GM19463 (cell line): ENCODE measurements at regions not wholly inside any gene's neighbourhood (a gene's known extent, or its start where the extent isn't known, plus 50 kb on each side); places are given as distances from the start of the nearest gene placed in this dataset.
"Not testable (repeated sequence)": the region's sequence is repeated elsewhere in the genome, so short reads cannot be mapped to it uniquely, and the experiment has no call there.

Source experiments
- ATAC-seq: cut with Tn5 transposase; IDR thresholded peaks from one replicate; pipeline ENCODE4 v1.9.1; 2021; ENCODE audit warnings: mild to moderate bottlenecking, moderate library complexity; ENCODE audit not compliant: unreplicated experiment

DNA sequence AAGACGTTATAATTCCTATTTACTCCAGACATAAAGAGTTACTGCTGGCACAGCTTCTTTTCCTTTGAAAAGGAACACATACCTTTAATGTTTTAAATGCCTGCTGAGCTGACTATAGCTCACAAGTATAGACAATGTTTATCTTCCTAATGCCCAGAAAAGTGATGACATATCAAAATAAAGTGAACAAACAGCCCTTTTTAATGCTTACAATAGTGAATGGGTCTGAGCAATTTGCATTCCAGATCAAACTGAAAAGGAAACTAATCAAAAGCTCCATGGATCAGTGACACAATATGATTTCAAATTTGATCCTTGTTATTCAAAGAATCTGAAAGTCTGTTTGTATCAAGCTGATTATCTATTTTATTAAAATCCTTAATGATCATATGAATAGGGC is 233.6 kb upstream of the SEMA3E start:
- ATAC-seq = no peak

DNA sequence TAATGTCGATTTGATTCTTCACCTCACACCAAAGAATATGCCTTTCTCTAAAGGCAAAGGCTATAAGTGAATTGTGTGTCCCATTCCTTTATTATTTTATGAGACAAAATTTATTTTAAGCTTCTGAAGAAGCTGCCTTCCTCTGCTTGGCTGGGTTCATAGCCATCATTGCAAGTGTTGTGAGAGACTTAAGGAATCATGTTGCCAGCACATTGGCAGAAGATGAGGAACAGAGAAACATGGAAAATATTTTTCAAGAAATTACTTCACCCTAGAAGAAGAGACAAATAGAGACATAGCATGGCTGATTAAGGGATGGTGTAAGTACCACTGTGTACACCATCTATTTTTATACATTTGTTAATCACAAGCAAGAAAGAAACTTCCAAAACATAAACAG is 230.1 kb upstream of the SEMA3E start:
- no peak for ATAC-seq

DNA sequence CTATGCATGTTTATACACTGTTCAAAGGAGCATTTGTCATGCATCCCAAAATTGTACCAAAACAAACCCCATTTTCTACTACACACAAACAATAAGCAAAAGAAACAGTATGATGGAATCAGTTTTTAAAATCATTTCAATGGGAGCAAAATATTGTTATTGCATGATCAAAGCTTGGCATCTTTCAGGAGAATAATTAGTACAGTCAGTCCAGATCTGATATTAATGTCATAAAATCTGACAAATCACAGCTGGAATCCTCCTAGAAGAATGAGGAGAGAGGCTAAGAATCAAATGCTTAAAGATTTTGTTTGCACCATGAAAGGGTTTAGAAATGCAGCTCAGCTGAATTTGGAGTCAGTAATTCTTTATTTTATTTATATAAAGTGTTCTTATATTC is 229.7 kb upstream of the SEMA3E start:
- no peak for ATAC-seq

DNA sequence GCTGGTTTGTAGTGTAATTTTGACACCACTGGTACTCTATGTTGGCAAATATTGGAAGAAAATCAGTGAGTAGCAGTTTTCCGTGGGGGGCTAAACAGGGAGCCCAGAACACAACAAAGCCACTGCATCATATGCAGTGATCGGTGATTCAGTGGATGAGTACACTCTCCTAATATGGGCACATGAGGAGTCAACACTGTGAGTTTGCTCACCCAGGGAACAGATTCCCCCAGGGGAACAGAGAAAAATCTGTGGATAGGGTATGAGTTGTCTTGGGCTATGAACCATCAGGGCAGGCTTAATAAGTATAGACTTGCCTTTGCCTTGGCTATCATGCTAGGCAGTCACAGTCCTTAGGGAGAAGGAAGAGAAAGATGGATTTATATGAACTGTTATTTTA is 227.7 kb upstream of the SEMA3E start:
- no peak for ATAC-seq

DNA sequence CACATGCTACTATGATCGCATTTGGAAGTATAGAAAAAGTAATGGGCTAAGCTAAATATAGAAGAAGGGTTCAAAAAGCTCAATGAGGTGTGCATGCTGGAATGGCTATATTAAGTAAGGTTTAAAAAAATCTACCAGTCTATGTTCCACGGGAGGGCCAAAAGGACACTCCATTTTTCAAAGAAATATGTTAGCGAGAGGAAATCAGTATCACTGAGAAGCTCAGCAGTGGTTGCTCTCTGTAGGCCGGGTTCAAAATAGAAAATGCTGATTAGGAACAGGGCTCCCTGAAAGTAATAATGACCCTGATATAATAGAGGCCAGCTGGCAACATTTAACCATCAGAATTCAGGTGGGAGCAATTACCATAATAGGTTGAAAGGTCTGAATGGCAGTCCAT is 224.5 kb upstream of the SEMA3E start:
- no peak for ATAC-seq

- no peak for ATAC-seq
These were observed 223.6 kb upstream of the SEMA3E start for GRCh38 chr7:83872501-83872900.

DNA sequence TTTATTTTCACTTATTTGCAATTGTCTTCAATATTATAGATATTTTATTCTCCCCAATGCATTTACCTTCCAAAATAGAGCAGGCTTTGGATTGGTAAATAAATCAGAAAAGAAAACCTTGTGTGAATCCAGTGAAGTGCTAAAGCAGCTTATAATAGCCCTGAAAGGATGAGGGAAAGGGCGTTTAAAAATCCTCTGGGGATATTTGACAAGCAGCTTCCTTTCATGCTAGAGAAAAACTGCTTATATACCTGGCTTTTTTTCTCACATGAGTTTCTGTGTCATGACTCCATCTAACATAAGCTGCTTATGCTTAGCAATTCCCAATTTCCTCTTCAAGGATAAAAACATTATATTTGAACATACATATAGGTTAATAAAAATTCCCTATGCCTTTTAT is 221.6 kb upstream of the SEMA3E start:
- ATAC-seq = no peak

- no peak for ATAC-seq
These were observed 217.6 kb upstream of the SEMA3E start for GRCh38 chr7:83866582-83866981.

DNA sequence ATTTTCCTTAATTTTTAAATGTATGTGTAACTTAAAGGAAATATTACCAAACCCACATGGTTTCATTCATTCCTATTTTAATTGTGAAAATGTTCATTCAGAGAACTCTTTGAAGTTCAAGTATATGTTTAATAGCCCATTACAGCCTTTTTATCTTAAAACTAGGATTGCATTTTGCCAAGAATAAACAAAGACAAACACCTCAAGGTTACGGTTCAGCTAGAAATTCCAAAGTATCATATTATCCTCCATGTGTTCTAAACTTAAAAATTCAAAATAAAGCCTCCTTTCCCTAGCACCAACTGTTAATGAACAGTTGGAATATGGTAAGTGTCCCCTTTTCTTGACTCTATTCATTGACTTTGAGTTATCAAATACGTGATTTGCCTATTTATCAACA is 215.6 kb upstream of the SEMA3E start:
- ATAC-seq = no peak

GRCh38 chr7:83863906-83864305 is 215.0 kb upstream of the SEMA3E start:
- no peak for ATAC-seq

GRCh38 chr7:83861876-83862275 is 212.9 kb upstream of the SEMA3E start:
- no peak for ATAC-seq

DNA sequence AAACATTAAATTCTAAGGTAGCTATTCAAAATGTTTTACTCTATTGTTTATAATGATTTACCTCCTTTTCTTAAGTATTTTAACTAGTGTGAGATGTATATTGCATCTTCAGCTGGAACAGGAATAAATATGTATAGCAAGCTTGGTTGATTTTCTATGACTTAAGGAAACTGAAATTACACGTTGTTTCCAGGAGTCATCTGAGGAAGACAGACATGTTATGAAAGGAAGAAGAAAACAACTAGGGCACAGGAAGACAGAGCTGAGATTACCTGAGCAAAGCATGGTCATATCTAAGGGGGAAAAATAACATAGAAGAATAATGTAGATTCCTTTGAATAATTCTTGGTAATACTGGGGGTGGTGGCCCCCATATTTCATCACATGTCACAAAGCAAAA is 210.9 kb upstream of the SEMA3E start:
- no peak for ATAC-seq

DNA sequence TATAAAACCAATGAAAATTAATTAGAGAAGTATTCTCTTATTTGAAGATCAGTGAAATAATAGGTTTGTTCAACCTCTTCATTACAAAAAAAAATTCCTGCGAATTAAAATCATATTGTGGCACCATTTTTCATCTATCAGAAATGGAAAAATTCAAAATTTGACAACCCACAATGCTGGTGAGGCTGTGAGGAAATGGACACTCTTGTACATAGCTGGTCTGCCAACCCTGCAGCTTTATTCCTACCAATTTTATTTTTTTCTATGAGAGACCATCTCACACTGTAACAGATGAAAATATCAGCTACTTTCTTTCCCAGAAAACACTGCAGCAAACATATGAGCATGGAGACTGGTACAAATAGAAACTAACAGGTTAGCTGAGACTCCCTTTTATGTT is 208.8 kb upstream of the SEMA3E start:
- no peak for ATAC-seq

DNA sequence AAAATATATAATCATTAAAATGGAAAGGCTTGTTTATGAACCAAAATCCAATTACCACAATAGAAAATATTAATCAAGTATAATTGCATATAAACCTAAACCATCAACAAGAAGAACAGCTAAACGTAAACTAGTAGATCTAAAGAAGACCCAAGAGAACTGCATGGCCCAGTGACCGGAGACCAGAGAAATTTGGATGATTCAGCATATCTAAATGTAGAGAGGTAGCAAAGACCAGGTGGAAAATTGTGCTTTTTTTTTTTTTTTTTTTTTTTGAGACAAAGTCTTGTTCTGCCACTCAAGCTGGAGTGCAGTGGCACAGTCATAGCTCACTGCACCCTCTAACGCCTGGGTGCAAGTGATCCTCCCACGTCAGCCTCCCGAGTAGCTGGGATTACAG is 207.2 kb upstream of the SEMA3E start:
- ATAC-seq = no peak

DNA sequence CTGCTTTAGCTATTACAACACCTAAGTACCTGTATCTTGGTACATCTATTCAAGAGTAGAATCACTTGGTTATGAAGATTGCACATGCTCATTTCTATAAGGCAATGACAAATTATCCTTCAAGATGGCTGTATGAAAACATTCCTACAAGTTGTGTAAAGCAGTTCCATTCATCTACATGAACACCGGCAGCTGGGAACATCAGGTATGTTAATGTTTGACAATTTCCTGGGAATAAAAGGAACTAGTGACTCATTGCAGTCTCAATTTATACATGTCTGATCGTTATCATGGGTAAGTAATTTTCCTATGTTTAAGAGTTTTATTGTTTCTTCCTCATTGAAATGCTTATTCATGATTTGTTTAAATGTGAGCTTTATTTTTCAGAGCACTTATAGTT is 203.2 kb upstream of the SEMA3E start:
- no peak for ATAC-seq

GRCh38 chr7:83851551-83851950 is 202.6 kb upstream of the SEMA3E start:
- no peak for ATAC-seq

DNA sequence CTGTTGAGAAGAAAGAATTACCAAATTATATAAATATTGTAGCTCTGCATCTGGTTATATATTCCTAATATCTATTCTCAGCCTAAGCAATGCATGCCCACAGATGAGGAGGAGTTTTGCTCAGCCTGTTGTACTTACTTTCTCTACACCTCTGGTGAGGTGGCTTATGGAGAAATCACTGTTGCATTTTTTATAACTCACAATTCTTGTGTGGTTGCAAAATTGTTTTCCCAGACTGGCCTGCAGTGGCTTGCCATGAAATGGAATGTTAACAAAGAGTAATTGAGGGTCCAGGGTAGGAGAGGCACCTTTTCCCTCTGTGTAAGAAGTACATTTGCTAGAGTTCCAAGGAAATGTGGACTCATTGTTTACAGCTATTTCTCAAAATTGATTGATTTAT is 202.0 kb upstream of the SEMA3E start:
- ATAC-seq = no peak

GRCh38 chr7:83850125-83850524 is 201.2 kb upstream of the SEMA3E start:
- no peak for ATAC-seq

- no peak for ATAC-seq
These were observed 200.2 kb upstream of the SEMA3E start for GRCh38 chr7:83849131-83849530.

- no peak for ATAC-seq
These were observed 194.0 kb upstream of the SEMA3E start for GRCh38 chr7:83842894-83843293.

DNA sequence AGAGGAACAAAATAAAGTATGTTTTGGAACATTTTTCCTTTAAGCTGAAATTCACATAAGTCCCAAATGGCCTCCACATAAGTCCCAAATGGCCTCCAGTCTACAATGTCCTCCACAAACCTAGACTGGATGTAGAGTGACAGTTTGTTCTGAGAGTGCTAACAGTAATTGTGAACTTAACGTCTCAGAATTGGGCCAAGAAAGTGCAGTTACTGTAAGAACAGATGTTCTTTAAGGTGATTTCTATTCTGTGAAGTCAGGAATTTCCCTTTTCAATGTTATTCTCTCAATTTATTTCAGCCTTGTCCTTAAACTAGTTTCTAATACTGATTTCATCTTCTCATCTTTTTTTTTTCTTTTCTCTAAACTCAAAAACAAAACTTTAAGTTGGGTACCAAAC is 188.7 kb upstream of the SEMA3E start:
- no peak for ATAC-seq

DNA sequence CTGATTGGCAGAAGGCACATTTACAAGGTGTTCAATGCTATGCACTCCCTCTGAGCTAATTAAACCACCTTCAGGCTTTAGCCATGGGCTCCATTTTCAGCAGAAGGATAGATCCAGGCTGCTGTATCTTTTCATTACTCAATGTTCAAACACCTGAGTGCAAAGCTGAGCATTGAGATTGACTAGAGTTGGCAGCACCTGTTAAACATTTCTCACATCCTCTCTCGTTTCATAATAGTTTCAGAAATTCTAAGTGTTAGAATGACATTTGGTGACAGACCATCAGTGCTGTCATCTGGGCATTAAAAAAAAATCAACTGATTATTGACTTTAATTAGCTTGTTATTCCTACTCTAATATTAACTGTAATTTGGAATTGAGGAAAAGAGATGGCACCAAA is 187.1 kb upstream of the SEMA3E start:
- ATAC-seq = no peak

DNA sequence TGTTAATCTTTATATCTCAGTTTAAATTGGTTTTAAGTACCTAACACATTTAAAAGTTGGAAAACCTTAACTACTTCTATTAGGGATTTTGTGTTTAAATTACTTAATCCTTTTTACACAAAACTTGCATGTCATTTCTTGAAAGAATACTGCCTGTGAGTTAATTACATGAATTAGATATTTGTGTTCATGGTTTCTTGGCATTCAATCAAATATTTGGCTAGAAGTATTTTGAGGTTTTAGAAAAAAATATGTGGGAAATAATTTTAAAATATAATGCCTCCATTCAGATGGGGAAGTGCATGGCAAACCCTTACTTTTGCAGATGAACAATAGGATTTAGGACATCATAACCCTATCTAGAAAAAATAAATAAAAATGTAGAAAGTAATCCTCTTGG is 186.5 kb upstream of the SEMA3E start:
- ATAC-seq = no peak

GRCh38 chr7:83833721-83834120 is 184.8 kb upstream of the SEMA3E start:
- not testable (repeated sequence) for ATAC-seq
